Esophagus muscularis mucosa (tissue), 4 donors: ENCODE measurements at regions not wholly inside any gene's neighbourhood (a gene's known extent, or its start where the extent isn't known, plus 50 kb on each side); places are given as distances from the start of the nearest gene placed in this dataset.

Experiments used
- DNase-seq: peaks from one replicate; pipeline ENCODE4 v3.0.0-alpha.2; 2017; ENCODE audit errors: extremely low spot score
- H3K27ac ChIP-seq, 4 donors: fragments of 200-600 bp; sonication (generic); replicated peaks in 1 of 4; 1 replicate in 3 of 4; 2 replicates in 1 of 4; pipeline ENCODE4 v1.5.1; 2016 to 2019; ENCODE audit warnings: mild to moderate bottlenecking in 1 of 4
- H3K27me3 ChIP-seq, 4 donors: fragments of 200-600 bp; sonication (generic); one replicate each; pipeline versions ENCODE4 v1.5.1 to v1.6.0; 2016 to 2019
- H3K36me3 ChIP-seq, 4 donors: fragments of 200-600 bp; sonication (generic); one replicate each; pipeline ENCODE4 v1.5.1; 2016 to 2019
- H3K4me1 ChIP-seq, 4 donors: fragments of 200-600 bp; sonication (generic); one replicate each; pipeline ENCODE4 v1.5.1; 2016 to 2019
- H3K4me3 ChIP-seq, 4 donors: fragments of 200-600 bp; sonication (generic); 1 replicate in 2 of 4; 2 replicates in 2 of 4; pipeline ENCODE4 v1.5.1; 2016 to 2019; ENCODE audit warnings: mild to moderate bottlenecking in 4 of 4, moderate library complexity in 1 of 4
- H3K9me3 ChIP-seq, 4 donors: fragments of 200-600 bp; sonication (generic); 1 replicate in 3 of 4; 2 replicates in 1 of 4; pipeline ENCODE4 v1.5.1; 2016 to 2019
- EP300 ChIP-seq: sonication (generic); formaldehyde crosslinking; IDR thresholded peaks from one replicate; pipeline ENCODE4 v1.6.1; 2017; ENCODE audit warnings: antibody characterized with exemption
- POLR2A ChIP-seq: fragments of 450-650 bp; IDR thresholded peaks from one replicate; pipeline ENCODE4 v1.6.1; 2017; ENCODE audit warnings: antibody characterized with exemption, moderate library complexity, mild to moderate bottlenecking, low read depth
- POLR2AphosphoS5 ChIP-seq, 2 donors: sonication (generic); formaldehyde crosslinking; IDR thresholded peaks; one replicate each; pipeline ENCODE4 v1.6.1; 2017; ENCODE audit warnings: antibody characterized with exemption in 2 of 2
- whole genome bisulfite sequencing: methylation state at CpG from one replicate; pipeline ENCODE4 v1.1.5; 2018; 5-methylcytosine and 5-hydroxymethylcytosine counted together
- intact Hi-C: fragments of 100-400 bp; cut with DNase I; formaldehyde crosslinking; loops from one replicate; pipeline ENCODE4 v1.15.1; 2023
- TF ChIP-seq, protein P1 (sequence below), 3 experiments: fragments of 200-600 bp in 2 of 3; fragments of 450-650 bp in 1 of 3; sonication (generic) in 2 of 3; IDR thresholded peaks; one replicate each; pipeline ENCODE4 v1.5.1; 2017 to 2019; ENCODE audit warnings: antibody characterized with exemption in 3 of 3, mild to moderate bottlenecking in 2 of 3, moderate library complexity in 1 of 3

DNA sequence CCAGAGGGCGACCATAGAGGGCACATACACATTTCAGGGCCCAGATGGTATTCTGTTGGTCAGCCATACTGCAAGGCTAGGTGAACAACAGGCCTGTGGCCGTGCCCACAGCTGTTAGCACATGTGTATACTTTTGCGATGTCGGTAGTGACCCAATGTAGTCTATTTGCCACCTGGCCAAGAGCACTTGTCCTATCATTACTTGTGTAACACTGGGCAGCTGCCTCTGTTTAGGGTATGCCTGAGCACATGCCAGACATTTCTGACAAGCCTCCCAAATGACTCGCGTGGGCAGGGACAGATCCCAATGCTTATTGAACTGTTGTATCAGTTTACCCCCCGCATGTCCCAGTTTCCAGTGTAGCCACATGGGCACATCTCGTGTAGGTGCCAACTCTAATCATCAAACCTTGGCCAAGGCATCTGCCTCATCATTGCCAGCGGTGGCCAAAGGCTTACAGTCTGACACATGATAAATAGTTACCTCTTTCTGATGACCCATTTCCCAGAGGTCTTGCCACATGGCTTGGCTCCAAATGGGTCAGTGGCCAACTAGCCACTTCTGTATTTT, 74.4 kb upstream of the FBXL4 start:
- Histone ChIP-seq H3K27ac (no peak overlapping the region), H3K27me3 (no peaks in the 10 kb centered on the region), H3K4me3 (no peak overlapping the region), H3K36me3 (no peaks in the 10 kb centered on the region), H3K9me3 (peaks cover 0 to 4% (median 0%) of the 10 kb centered on the region in 4 donors), H3K4me1 (no peaks in the 10 kb centered on the region)
- DNase-seq = no peak
- TF ChIP-seq, protein P1, sequence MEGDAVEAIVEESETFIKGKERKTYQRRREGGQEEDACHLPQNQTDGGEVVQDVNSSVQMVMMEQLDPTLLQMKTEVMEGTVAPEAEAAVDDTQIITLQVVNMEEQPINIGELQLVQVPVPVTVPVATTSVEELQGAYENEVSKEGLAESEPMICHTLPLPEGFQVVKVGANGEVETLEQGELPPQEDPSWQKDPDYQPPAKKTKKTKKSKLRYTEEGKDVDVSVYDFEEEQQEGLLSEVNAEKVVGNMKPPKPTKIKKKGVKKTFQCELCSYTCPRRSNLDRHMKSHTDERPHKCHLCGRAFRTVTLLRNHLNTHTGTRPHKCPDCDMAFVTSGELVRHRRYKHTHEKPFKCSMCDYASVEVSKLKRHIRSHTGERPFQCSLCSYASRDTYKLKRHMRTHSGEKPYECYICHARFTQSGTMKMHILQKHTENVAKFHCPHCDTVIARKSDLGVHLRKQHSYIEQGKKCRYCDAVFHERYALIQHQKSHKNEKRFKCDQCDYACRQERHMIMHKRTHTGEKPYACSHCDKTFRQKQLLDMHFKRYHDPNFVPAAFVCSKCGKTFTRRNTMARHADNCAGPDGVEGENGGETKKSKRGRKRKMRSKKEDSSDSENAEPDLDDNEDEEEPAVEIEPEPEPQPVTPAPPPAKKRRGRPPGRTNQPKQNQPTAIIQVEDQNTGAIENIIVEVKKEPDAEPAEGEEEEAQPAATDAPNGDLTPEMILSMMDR (IDR thresholded peaks at IDR 0.05) = no peak
- 81% methylated on average over 6 of the region's 9 CpGs for WGBS
- intact Hi-C loops = no loop called here

DNA sequence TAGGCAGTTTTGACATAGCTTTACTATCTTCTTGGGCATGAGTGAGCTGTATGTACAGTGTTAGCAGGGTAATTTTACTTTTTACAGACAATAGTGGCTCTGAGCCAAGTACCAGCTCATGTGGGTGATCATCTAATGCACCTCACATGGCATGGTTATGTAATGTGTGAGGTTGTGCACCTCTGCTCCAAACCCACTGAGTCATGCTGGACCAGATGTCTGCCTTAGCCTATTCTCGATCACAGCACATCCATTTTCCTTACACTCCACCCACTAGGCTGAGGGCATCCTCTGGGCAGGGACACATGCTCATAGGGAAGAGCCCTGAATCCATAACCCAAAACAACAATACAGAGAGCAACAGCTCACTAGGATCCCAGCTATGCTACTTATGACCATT, 71.6 kb upstream of the FBXL4 start:
- H3K27me3 ChIP-seq = no peaks in the 10 kb centered on the region
- no peaks in the 10 kb centered on the region for H3K36me3 ChIP-seq
- H3K9me3 ChIP-seq = no peaks in the 10 kb centered on the region
- intact Hi-C loops = no loop called here
- 82% methylated on average over 1 of the region's 1 CpG for WGBS
- no peak overlapping the region for H3K27ac ChIP-seq
- DNase-seq = no peak
- no peak overlapping the region for H3K4me3 ChIP-seq
- no peak for TF ChIP-seq POLR2A
- TF ChIP-seq, protein P1 (IDR thresholded peaks at IDR 0.05) = no peak
- no peak for TF ChIP-seq EP300
- TF ChIP-seq POLR2AphosphoS5 (IDR thresholded peaks at IDR 0.05) = no peak
- no peaks in the 10 kb centered on the region for H3K4me1 ChIP-seq

DNA sequence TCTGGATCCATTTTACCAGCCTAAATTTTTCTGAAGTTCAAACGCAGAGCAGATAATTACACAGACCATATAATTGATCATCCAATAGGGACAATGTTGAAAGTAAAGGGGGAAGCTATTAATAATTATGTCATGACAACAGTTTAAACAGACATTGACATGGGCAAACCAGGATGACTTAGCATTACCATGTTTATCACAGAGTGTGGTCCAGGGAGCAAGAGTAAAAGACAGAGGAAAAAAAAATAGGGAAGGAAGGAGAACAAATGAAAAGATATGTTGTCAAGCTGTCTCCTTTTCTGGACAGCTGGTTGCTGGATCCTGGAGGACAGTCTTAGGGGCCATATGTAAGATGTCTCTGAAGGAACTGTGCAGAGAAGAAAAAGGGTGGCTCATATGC, 69.4 kb upstream of the FBXL4 start:
- intact Hi-C loops = no loop called here
- 37% methylated on average over 1 of the region's 1 CpG for WGBS
- H3K4me3 ChIP-seq = no peak overlapping the region
- H3K9me3 ChIP-seq = no peaks in the 10 kb centered on the region
- H3K27ac ChIP-seq = no peak overlapping the region
- DNase-seq = no peak
- TF ChIP-seq POLR2AphosphoS5 (IDR thresholded peaks at IDR 0.05) (no peak), EP300 (no peak), POLR2A (no peak)
- TF ChIP-seq, protein P1 (IDR thresholded peaks at IDR 0.05) = no peak
- no peaks in the 10 kb centered on the region for H3K27me3 ChIP-seq
- no peaks in the 10 kb centered on the region for H3K4me1 ChIP-seq
- no peaks in the 10 kb centered on the region for H3K36me3 ChIP-seq

DNA sequence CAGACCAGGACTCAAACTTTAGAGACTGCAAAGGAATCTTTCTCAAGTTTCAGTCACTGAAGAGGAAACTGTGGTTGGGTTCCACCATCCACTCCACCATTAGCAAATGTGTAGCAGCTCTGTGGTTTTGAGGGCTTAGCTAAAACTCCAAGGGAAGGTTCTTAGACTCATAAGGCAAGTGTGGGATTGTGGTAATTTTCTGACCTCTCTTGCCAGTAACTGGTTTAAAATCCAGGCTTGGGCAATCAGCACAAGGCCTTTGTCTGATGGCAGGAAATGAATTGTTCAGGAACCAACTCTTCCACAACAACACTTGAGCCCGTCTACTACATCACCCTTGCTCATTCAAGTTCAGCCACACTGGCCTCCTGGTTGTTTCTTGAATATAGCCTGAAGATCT, 68.6 kb upstream of the FBXL4 start:
- no peak for TF ChIP-seq EP300
- no peaks in the 10 kb centered on the region for H3K9me3 ChIP-seq
- WGBS = 65% methylated on average over 1 of the region's 1 CpG

DNA sequence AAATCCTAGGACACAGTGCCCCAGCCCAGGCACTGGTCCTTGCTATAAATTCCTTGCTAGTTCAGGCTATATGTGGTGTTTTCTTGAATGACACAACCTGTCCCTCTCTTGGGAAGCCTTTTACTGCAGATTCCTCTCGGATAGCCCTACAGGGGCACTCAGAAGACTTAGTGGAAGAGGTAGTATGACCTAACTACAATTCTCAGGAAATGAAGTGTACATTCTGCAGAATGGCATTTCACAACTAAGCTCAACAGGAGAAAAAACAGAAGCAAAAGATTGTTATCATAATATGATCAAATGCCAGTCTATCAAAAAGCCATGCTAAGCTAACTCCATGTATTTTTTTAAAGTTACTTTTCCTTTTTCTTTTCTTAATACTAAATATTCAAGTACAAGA, 66.3 kb upstream of the FBXL4 start:
- no peak overlapping the region for H3K4me3 ChIP-seq
- intact Hi-C loops = no loop called here
- no peaks in the 10 kb centered on the region for H3K36me3 ChIP-seq
- TF ChIP-seq EP300 (no peak), POLR2A (no peak), POLR2AphosphoS5 (IDR thresholded peaks at IDR 0.05) (no peak)
- TF ChIP-seq, protein P1 (IDR thresholded peaks at IDR 0.05) = no peak
- H3K27ac ChIP-seq = no peak overlapping the region
- H3K9me3 ChIP-seq = no peaks in the 10 kb centered on the region
- WGBS = 25% methylated on average over 1 of the region's 1 CpG
- DNase-seq = no peak
- H3K4me1 ChIP-seq = no peaks in the 10 kb centered on the region
- no peaks in the 10 kb centered on the region for H3K27me3 ChIP-seq

More for the DNA sequence above, 68.6 kb upstream of the FBXL4 start:
- no peak for DNase-seq
- H3K27me3 ChIP-seq = no peaks in the 10 kb centered on the region
- H3K4me1 ChIP-seq = no peaks in the 10 kb centered on the region
- intact Hi-C loops = no loop called here
- no peak overlapping the region for H3K4me3 ChIP-seq
- no peaks in the 10 kb centered on the region for H3K36me3 ChIP-seq
- no peak overlapping the region for H3K27ac ChIP-seq
